ENCODE measurements at regions not wholly inside any gene's neighbourhood (a gene's known extent, or its start where the extent isn't known, plus 50 kb on each side); places are given as distances from the start of the nearest gene placed in this dataset.

GRCh38 chr14:58825606-58826005 is 187.8 kb downstream of the DACT1 start:
- TF ChIP-seq POLR2A (IDR thresholded peaks at IDR 0.05) (no peak), CTCF (IDR thresholded peaks at IDR 0.05) (no peak)
- Histone ChIP-seq H3K27ac (no peak overlapping the region), H3K4me3 (no peak overlapping the region), H3K27me3 (no peaks in the 10 kb centered on the region), H3K4me1 (no peaks in the 10 kb centered on the region), H3K9me3 (no peaks in the 10 kb centered on the region), H3K36me3 (ENCODE audit: low read depth, missing control alignments) (no peaks in the 10 kb centered on the region)
- intact Hi-C loops (cut with DNase I; ENCODE audit: low total_unique reads) = no loop called here
- DNase-seq = no peak
- WGBS, 2 donors = 41 to 66% methylated on average over 2 of the region's 2 CpGs

GRCh38 chr14:58826845-58827686 is 189.3 kb downstream of the DACT1 start:
- Histone ChIP-seq H3K4me3 (no peak overlapping the region), H3K27me3 (no peaks in the 10 kb centered on the region), H3K9me3 (no peaks in the 10 kb centered on the region), H3K36me3 (ENCODE audit: low read depth, missing control alignments) (no peaks in the 10 kb centered on the region), H3K27ac (no peak overlapping the region), H3K4me1 (no peaks in the 10 kb centered on the region)
- TF ChIP-seq POLR2A (IDR thresholded peaks at IDR 0.05) (no peak), CTCF (IDR thresholded peaks at IDR 0.05) (peak in 2 of 3 experiments; percentile 30 to 61)
- no peak for DNase-seq
- 82% methylated on average over 7 to 9 of the region's 9 CpGs for WGBS, 2 donors
- intact Hi-C loops (cut with DNase I; ENCODE audit: low total_unique reads) = no loop called here

- H3K36me3 ChIP-seq (ENCODE audit: low read depth, missing control alignments) = no peaks in the 10 kb centered on the region
- intact Hi-C loops (cut with DNase I; ENCODE audit: low total_unique reads) = no loop called here
- H3K4me3 ChIP-seq = no peak overlapping the region
- WGBS, 2 donors = 69 to 73% methylated on average over 15 of the region's 15 CpGs
- H3K4me1 ChIP-seq = no peaks in the 10 kb centered on the region
- H3K27me3 ChIP-seq = no peaks in the 10 kb centered on the region
- TF ChIP-seq POLR2A (IDR thresholded peaks at IDR 0.05) = no peak
- TF ChIP-seq CTCF (IDR thresholded peaks at IDR 0.05) = no peak
- no peak overlapping the region for H3K27ac ChIP-seq
- DNase-seq = no peak
- H3K9me3 ChIP-seq = no peaks in the 10 kb centered on the region
These were observed 190.5 kb downstream of the DACT1 start for GRCh38 chr14:58828298-58828697.

- no peak overlapping the region for H3K4me3 ChIP-seq
- H3K36me3 ChIP-seq (ENCODE audit: low read depth, missing control alignments) = no peaks in the 10 kb centered on the region
- no peaks in the 10 kb centered on the region for H3K4me1 ChIP-seq
- DNase-seq = no peak
- TF ChIP-seq POLR2A (IDR thresholded peaks at IDR 0.05) (no peak), CTCF (IDR thresholded peaks at IDR 0.05) (no peak)
- no peaks in the 10 kb centered on the region for H3K9me3 ChIP-seq
- no peak overlapping the region for H3K27ac ChIP-seq
- intact Hi-C loops (cut with DNase I; ENCODE audit: low total_unique reads) = no loop called here
- WGBS, 2 donors = 61 to 67% methylated on average over 3 of the region's 3 CpGs
- no peaks in the 10 kb centered on the region for H3K27me3 ChIP-seq
These were observed 191.8 kb downstream of the DACT1 start for GRCh38 chr14:58829594-58829993.

- Histone ChIP-seq H3K27me3 (no peaks in the 10 kb centered on the region), H3K27ac (no peak overlapping the region), H3K9me3 (no peaks in the 10 kb centered on the region), H3K36me3 (ENCODE audit: low read depth, missing control alignments) (no peaks in the 10 kb centered on the region), H3K4me1 (no peaks in the 10 kb centered on the region), H3K4me3 (no peak overlapping the region)
- TF ChIP-seq CTCF (IDR thresholded peaks at IDR 0.05) = no peak
- no peak for TF ChIP-seq POLR2A (IDR thresholded peaks at IDR 0.05)
- intact Hi-C loops (cut with DNase I; ENCODE audit: low total_unique reads) = no loop called here
- DNase-seq = no peak
- WGBS, 2 donors = 82 to 89% methylated on average over 2 of the region's 2 CpGs
These were observed 192.4 kb downstream of the DACT1 start for GRCh38 chr14:58830121-58830520.
